ENCODE measurements at regions not wholly inside any gene's neighbourhood (a gene's known extent, or its start where the extent isn't known, plus 50 kb on each side); places are given as distances from the start of the nearest gene placed in this dataset.

GRCh38 chr2:134119713-134120405 is 134.0 kb upstream of the MGAT5 start:
- DNase-seq (ENCODE audit: low read depth in 2 of 2) = peak; percentile 72 to 78

GRCh38 chr2:134120406-134120732 is 133.5 kb upstream of the MGAT5 start:
- DNase-seq (ENCODE audit: low read depth in 2 of 2) = no peak

- peak; percentile 39 to 52 for DNase-seq (ENCODE audit: low read depth in 2 of 2)
These were observed 132.9 kb upstream of the MGAT5 start for GRCh38 chr2:134120733-134121630.

GRCh38 chr2:134122610-134123009 is 131.3 kb upstream of the MGAT5 start:
- no peak for DNase-seq (ENCODE audit: low read depth in 2 of 2)

- DNase-seq (ENCODE audit: low read depth in 2 of 2) = no peak
These were observed 130.5 kb upstream of the MGAT5 start for GRCh38 chr2:134123332-134123731.

- no peak for DNase-seq (ENCODE audit: low read depth in 2 of 2)
These were observed 129.7 kb upstream of the MGAT5 start for GRCh38 chr2:134124047-134124753.

- DNase-seq (ENCODE audit: low read depth in 2 of 2) = peak; percentile 40 to 63
These were observed 126.4 kb upstream of the MGAT5 start for GRCh38 chr2:134127496-134127895.

GRCh38 chr2:134128746-134129145 is 125.1 kb upstream of the MGAT5 start:
- DNase-seq (ENCODE audit: low read depth in 2 of 2) = no peak

- no peak for DNase-seq (ENCODE audit: low read depth in 2 of 2)
These were observed 123.9 kb upstream of the MGAT5 start for GRCh38 chr2:134129900-134130537.

GRCh38 chr2:134131681-134132489 is 122.0 kb upstream of the MGAT5 start:
- no peak for DNase-seq (ENCODE audit: low read depth in 2 of 2)

- DNase-seq (ENCODE audit: low read depth in 2 of 2) = no peak
These were observed 121.4 kb upstream of the MGAT5 start for GRCh38 chr2:134132490-134132857.

- DNase-seq (ENCODE audit: low read depth in 2 of 2) = no peak
These were observed 120.1 kb upstream of the MGAT5 start for GRCh38 chr2:134133622-134134312.

- no peak for DNase-seq (ENCODE audit: low read depth in 2 of 2)
These were observed 119.6 kb upstream of the MGAT5 start for GRCh38 chr2:134134313-134134706.

- no peak for DNase-seq (ENCODE audit: low read depth in 2 of 2)
These were observed 119.0 kb upstream of the MGAT5 start for GRCh38 chr2:134134827-134135226.

- DNase-seq (ENCODE audit: low read depth in 2 of 2) = no peak
These were observed 118.1 kb upstream of the MGAT5 start for GRCh38 chr2:134135793-134136192.

- no peak for DNase-seq (ENCODE audit: low read depth in 2 of 2)
These were observed 117.1 kb upstream of the MGAT5 start for GRCh38 chr2:134136731-134137130.

- DNase-seq (ENCODE audit: low read depth in 2 of 2) = no peak
These were observed 116.7 kb upstream of the MGAT5 start for GRCh38 chr2:134137182-134137611.

GRCh38 chr2:134138115-134138514 is 115.8 kb upstream of the MGAT5 start:
- no peak for DNase-seq (ENCODE audit: low read depth in 2 of 2)

GRCh38 chr2:134139611-134140010 is 114.3 kb upstream of the MGAT5 start:
- DNase-seq (ENCODE audit: low read depth in 2 of 2) = no peak

- no peak for DNase-seq (ENCODE audit: low read depth in 2 of 2)
These were observed 113.6 kb upstream of the MGAT5 start for GRCh38 chr2:134140251-134140661.
